Natural killer cell (primary cell): ENCODE measurements at regions not wholly inside any gene's neighbourhood (a gene's known extent, or its start where the extent isn't known, plus 50 kb on each side); places are given as distances from the start of the nearest gene placed in this dataset.
"Not testable (repeated sequence)": the region's sequence is repeated elsewhere in the genome, so short reads cannot be mapped to it uniquely, and the experiment has no call there.

Source experiments
- ATAC-seq, 3 donors: fragments of 150-1000 bp in 2 of 3; fragments of 200-7000 bp in 1 of 3; cut with Tn5 transposase; 1 replicate in 1 of 3; 2 replicates in 2 of 3; pipeline ENCODE4 v1.10.0; 2021; ENCODE audit warnings: mild to moderate bottlenecking in 2 of 3, moderate library complexity in 2 of 3
- DNase-seq, 2 donors: peaks; one replicate each; pipeline versions ENCODE4 v3.0.0 to v3.0.0-alpha.2; 2013 to 2021; ENCODE audit warnings: mixed read lengths in 1 of 2
- H3K27ac ChIP-seq: one replicate; pipeline ENCODE4 v1.5.1; 2013; ENCODE audit warnings: mild to moderate bottlenecking, low read length
- H3K27me3 ChIP-seq: one replicate; pipeline ENCODE4 v1.6.1; 2013; ENCODE audit warnings: low read length; ENCODE audit not compliant: control insufficient read depth, insufficient read depth
- H3K36me3 ChIP-seq: one replicate; pipeline ENCODE4 v1.6.1; 2013; ENCODE audit warnings: low read length; ENCODE audit not compliant: control insufficient read depth, insufficient read depth
- H3K4me1 ChIP-seq: one replicate; pipeline ENCODE4 v1.6.1; 2013; ENCODE audit warnings: low read length; ENCODE audit not compliant: control insufficient read depth, insufficient read depth
- H3K4me3 ChIP-seq: one replicate; pipeline ENCODE4 v1.5.1; 2013; ENCODE audit warnings: low read length
- H3K9me3 ChIP-seq: one replicate; pipeline ENCODE4 v1.6.1; 2013; ENCODE audit warnings: low read length; ENCODE audit not compliant: control insufficient read depth, insufficient read depth
- H3K27ac Mint-ChIP-seq, 2 donors: one replicate each; pipeline ENCODE4 v1.8.0; 2022; ENCODE audit warnings: mild to moderate bottlenecking in 2 of 2, mixed read lengths in 2 of 2, moderate library complexity in 1 of 2
- H3K27me3 Mint-ChIP-seq, 2 donors: one replicate each; pipeline ENCODE4 v1.8.0; 2022; ENCODE audit warnings: low read depth in 2 of 2, mixed read lengths in 2 of 2
- H3K36me3 Mint-ChIP-seq: one replicate; pipeline ENCODE4 v1.8.0; 2022; ENCODE audit warnings: mixed read lengths
- H3K4me1 Mint-ChIP-seq, 2 donors: one replicate each; pipeline ENCODE4 v1.8.0; 2022; ENCODE audit warnings: mixed read lengths in 2 of 2
- H3K4me3 Mint-ChIP-seq: one replicate; pipeline ENCODE4 v1.8.0; 2022; ENCODE audit warnings: mild to moderate bottlenecking, moderate library complexity, mixed read lengths
- H3K9me3 Mint-ChIP-seq, 2 donors: one replicate each; pipeline ENCODE4 v1.8.0; 2022; ENCODE audit warnings: mixed read lengths in 2 of 2
- CTCF ChIP-seq: fragments of 200-600 bp; IDR thresholded peaks from one replicate; pipeline ENCODE4 v1.8.0; 2022; ENCODE audit warnings: antibody characterized with exemption
- WGBS: methylation state at CpG from one replicate; pipeline ENCODE4 v1.1.7; 2013; ENCODE audit warnings: missing lambda C conversion rate; ENCODE audit not compliant: insufficient coverage; 5-methylcytosine and 5-hydroxymethylcytosine counted together
- intact Hi-C: fragments of 100-400 bp; cut with micrococcal nuclease; formaldehyde crosslinking; loops from one replicate; pipeline ENCODE4 v1.14.2; 2022

- H3K4me1 ChIP-seq, result no peaks in the 10 kb centered on the region
- TF ChIP-seq CTCF, result no peak
- ATAC-seq, result no peak
- H3K4me3 ChIP-seq, result no peak overlapping the region
- no peaks in the 10 kb centered on the region for H3K36me3 Mint-ChIP-seq
- H3K27me3 ChIP-seq, result no peaks in the 10 kb centered on the region
- no peak overlapping the region for H3K4me3 Mint-ChIP-seq
- no peaks in the 10 kb centered on the region for H3K9me3 Mint-ChIP-seq
- no peak overlapping the region for H3K27ac Mint-ChIP-seq
- 31% methylated on average over 9 of the region's 9 CpGs for WGBS
- H3K36me3 ChIP-seq, result no peaks in the 10 kb centered on the region
- H3K27ac ChIP-seq, result no peak overlapping the region
- H3K9me3 ChIP-seq, result no peaks in the 10 kb centered on the region
- H3K4me1 Mint-ChIP-seq, result peaks cover 0 to 23% of the 10 kb centered on the region in 2 donors
- H3K27me3 Mint-ChIP-seq, result peaks cover 27 to 33% of the 10 kb centered on the region in 2 donors
- DNase-seq, result no peak
- intact Hi-C loops, result no loop called here
These were observed 156.2 kb upstream of the TNRC6C start for GRCh38 chr17:77802333-77802615.

GRCh38 chr17:77802811-77803220, 155.7 kb upstream of the TNRC6C start:
- H3K27me3 Mint-ChIP-seq, result peaks cover 27 to 33% of the 10 kb centered on the region in 2 donors
- DNase-seq (no peak), ATAC-seq (no peak)

GRCh38 chr17:77803726-77804125, 154.8 kb upstream of the TNRC6C start:
- Mint-ChIP-seq H3K36me3 (no peaks in the 10 kb centered on the region), H3K9me3 (no peaks in the 10 kb centered on the region), H3K27me3 (peaks cover 27 to 33% of the 10 kb centered on the region in 2 donors), H3K27ac (no peak overlapping the region), H3K4me1 (peaks cover 0 to 23% of the 10 kb centered on the region in 2 donors), H3K4me3 (no peak overlapping the region)
- Histone ChIP-seq H3K27me3 (no peaks in the 10 kb centered on the region), H3K4me3 (no peak overlapping the region), H3K27ac (no peak overlapping the region), H3K9me3 (no peaks in the 10 kb centered on the region), H3K4me1 (no peaks in the 10 kb centered on the region), H3K36me3 (no peaks in the 10 kb centered on the region)
- TF ChIP-seq CTCF, result no peak
- intact Hi-C loops, result no loop called here
- WGBS, result 99% methylated on average over 10 of the region's 10 CpGs
- DNase-seq (no peak), ATAC-seq (no peak)

More at GRCh38 chr17:77802811-77803220, 155.7 kb upstream of the TNRC6C start:
- no peaks in the 10 kb centered on the region for H3K4me1 ChIP-seq
- no peaks in the 10 kb centered on the region for H3K9me3 ChIP-seq
- WGBS, result 31% methylated on average over 10 of the region's 10 CpGs
- no peak overlapping the region for H3K27ac ChIP-seq
- Mint-ChIP-seq H3K4me3 (no peak overlapping the region), H3K27ac (no peak overlapping the region), H3K4me1 (peaks cover 0 to 23% of the 10 kb centered on the region in 2 donors), H3K9me3 (no peaks in the 10 kb centered on the region), H3K36me3 (no peaks in the 10 kb centered on the region)
- H3K4me3 ChIP-seq, result no peak overlapping the region
- H3K36me3 ChIP-seq, result no peaks in the 10 kb centered on the region
- TF ChIP-seq CTCF, result no peak
- intact Hi-C loops, result no loop called here
- no peaks in the 10 kb centered on the region for H3K27me3 ChIP-seq

- DNase-seq (no peak), ATAC-seq (no peak)
- peaks cover 27 to 33% of the 10 kb centered on the region in 2 donors for H3K27me3 Mint-ChIP-seq
- no peaks in the 10 kb centered on the region for H3K9me3 ChIP-seq
- intact Hi-C loops, result no loop called here
- no peaks in the 10 kb centered on the region for H3K9me3 Mint-ChIP-seq
- no peak for TF ChIP-seq CTCF
- no peaks in the 10 kb centered on the region for H3K4me1 ChIP-seq
- peaks cover 0 to 23% of the 10 kb centered on the region in 2 donors for H3K4me1 Mint-ChIP-seq
- H3K27ac ChIP-seq, result no peak overlapping the region
- H3K27ac Mint-ChIP-seq, result no peak overlapping the region
- no peaks in the 10 kb centered on the region for H3K36me3 Mint-ChIP-seq
- no peaks in the 10 kb centered on the region for H3K36me3 ChIP-seq
- H3K27me3 ChIP-seq, result no peaks in the 10 kb centered on the region
- no peak overlapping the region for H3K4me3 Mint-ChIP-seq
- WGBS, result 88% methylated on average over 21 of the region's 21 CpGs
- H3K4me3 ChIP-seq, result no peak overlapping the region
These were observed 153.6 kb upstream of the TNRC6C start for GRCh38 chr17:77804796-77805426.

- WGBS, result 100% methylated on average over 5 of the region's 6 CpGs
- H3K27me3 ChIP-seq, H3K27ac Mint-ChIP-seq, DNase-seq, H3K9me3 ChIP-seq, ATAC-seq, H3K27ac ChIP-seq, H3K36me3 ChIP-seq, H3K4me3 Mint-ChIP-seq, intact Hi-C loops, H3K4me1 ChIP-seq, H3K4me3 ChIP-seq, H3K36me3 Mint-ChIP-seq, H3K9me3 Mint-ChIP-seq: not testable (repeated sequence)
- peaks cover 19 to 31% of the 10 kb centered on the region in 2 donors for H3K27me3 Mint-ChIP-seq
- peaks cover 0 to 23% of the 10 kb centered on the region in 2 donors for H3K4me1 Mint-ChIP-seq
These were observed 152.5 kb upstream of the TNRC6C start for GRCh38 chr17:77805970-77806369.
